GM11168 (cell line): ENCODE measurements at regions not wholly inside any gene's neighbourhood (a gene's known extent, or its start where the extent isn't known, plus 50 kb on each side); places are given as distances from the start of the nearest gene placed in this dataset.
"Not testable (repeated sequence)": the region's sequence is repeated elsewhere in the genome, so short reads cannot be mapped to it uniquely, and the experiment has no call there.

ENCODE experiments used
- in situ Hi-C: fragments of 300-500 bp; cut with MboI; formaldehyde crosslinking; loops from one replicate; pipeline ENCODE4 v1.12.0; 2022; ENCODE audit warnings: low sequenced_read_pairs; ENCODE audit not compliant: unreplicated experiment

- in situ Hi-C loops = loop anchor here (5.0 kb wide), 1 partner anchor 36 kb away; no protein-coding TSS in a partner anchor
Measured at GRCh38 chr10:78416031-78417011, 382.7 kb downstream of the RPS24 start.

DNA sequence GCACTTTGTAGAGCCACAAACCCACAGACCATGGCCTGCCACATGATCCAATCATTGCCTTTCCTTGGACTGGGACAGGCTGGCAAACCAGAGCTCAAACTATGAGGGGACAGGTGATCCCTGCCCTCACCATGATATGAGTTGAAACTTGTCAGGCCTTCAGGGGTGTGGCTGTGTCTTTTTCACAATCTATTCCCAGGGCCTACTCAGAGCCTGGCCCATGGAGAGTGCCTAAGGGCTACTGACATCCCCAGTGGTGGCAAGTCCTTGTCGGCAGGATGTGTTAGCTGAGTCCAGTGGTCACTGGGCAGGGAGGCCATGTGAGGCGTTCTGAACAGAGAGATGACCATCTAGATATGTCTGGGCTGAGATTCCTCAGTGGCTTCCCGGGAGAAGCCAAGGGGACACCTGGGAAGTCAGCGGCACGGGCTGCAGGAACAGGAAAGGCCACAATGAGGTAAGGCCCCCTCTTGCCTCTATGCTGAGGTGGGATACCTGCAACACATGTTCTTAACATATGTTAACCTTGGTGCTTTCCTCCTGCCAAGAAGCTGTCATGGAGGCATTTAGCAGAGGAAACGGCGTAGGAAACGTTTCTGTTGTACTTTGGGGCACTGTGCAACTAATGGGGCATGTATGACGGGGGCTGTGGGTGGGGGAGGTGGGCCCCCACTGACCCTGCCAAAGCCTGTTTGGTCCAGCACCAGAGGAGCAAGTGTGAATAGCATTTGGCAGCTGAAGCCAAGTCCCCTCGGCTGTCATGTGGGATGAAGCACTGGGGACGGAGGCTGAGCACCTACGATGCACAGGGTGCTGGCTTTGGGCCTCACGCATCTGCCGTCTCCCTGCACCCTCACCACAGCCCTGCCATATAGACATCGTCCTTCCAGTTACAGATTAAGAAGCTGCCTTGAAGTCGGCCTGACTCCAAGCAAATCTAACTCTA is 384.0 kb downstream of the RPS24 start:
- in situ Hi-C loops = loop anchor here (5.0 kb wide), 1 partner anchor 35 kb away; no protein-coding TSS in a partner anchor

DNA sequence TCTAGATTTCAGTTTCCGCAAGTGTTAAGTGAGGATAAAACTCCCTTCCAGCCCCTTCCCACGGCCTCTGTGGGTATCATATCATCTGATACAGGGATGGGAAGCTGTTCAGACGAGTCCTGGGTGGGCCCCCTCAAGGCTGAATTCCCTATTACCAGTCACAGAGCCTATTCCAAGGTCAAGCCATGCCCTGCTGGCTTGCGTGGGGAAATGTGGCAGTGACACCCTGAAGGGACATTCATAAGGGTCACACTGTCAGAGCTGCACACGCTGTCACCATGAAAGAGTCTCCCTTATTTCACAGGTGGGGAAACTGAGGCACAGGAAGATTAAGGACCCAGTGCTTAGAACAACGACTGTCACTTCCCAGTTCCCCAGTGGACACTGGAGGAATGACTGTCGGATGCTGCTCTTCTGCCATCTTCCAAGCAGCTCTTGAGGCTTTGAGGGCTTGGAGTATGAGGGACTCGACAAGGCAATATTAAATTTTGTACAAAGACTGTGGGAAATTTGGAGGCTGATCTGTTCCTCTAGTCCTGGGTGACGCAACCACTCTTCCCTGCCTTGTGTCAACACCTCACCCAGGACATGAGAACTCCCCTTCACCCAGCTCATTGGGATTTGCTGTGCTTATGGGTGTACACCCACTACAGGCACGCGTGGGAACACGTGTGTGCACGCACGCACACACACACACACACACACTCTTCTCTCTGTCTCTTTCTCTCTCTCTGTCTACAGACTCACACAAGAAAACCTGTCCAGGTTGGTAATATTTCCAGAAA is 386.0 kb downstream of the RPS24 start:
- in situ Hi-C loops = loop anchor here (5.0 kb wide), 1 partner anchor 33 kb away; no protein-coding TSS in a partner anchor

DNA sequence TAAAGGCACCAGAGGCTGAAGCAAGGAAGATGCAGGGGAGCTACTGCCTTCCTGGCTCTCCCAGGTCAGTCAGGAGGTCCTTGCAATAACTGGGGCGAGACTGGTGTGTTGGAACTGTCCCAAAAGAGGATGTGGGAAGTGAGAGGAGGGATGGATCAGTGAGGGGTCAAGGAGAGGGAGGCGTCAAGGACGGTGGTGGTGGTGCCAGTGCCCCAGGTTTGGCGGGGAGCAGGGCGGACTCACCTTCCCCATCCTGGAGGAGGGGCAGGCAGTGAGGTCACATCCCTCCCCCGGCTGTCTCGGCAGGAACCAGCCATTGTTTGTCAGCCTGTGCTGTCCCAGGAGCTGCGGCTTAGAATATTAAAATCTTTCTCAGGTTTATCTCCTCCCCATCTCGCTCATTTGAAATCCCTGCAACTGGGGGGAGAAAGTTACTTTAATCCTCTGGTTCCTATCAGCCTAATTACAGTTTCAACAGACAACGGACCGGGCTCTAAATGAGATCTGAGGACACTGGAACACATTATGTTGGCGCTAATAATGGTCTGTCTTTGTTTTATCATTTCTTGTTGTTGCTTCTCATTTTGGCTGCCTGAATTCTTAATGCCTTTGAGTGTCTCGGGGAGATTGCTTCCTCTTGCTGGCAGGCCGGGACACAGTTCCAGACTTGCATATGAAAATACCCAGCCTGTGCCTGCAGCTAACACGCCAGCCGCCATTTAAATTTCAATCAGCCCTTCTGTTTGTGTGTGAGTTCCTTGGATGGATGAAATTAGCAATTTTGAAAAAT is 387.5 kb downstream of the RPS24 start:
- in situ Hi-C loops = no loop called here

GRCh38 chr10:78424050-78424449 is 390.4 kb downstream of the RPS24 start:
- in situ Hi-C loops = not testable (repeated sequence)

GRCh38 chr10:78424723-78425122 is 391.1 kb downstream of the RPS24 start:
- in situ Hi-C loops = no loop called here

DNA sequence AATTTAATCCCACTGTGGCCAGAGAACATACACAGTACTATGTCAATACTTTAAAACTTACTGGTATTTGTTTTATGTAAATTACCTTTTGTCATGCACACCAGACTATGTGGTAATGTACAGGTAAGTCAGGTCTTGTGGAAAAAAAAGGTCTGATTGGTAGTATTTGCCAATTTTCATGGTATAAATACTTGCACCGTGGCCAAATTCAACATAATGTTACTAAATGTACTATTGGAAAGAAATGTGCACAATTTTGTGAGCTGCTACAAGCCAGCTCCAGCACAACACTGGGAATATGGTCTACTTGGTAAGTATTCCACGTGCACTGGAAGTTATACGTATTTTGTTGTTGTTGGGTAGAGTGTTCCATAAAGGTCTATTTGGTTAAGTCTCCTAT is 392.5 kb downstream of the RPS24 start:
- in situ Hi-C loops = no loop called here

DNA sequence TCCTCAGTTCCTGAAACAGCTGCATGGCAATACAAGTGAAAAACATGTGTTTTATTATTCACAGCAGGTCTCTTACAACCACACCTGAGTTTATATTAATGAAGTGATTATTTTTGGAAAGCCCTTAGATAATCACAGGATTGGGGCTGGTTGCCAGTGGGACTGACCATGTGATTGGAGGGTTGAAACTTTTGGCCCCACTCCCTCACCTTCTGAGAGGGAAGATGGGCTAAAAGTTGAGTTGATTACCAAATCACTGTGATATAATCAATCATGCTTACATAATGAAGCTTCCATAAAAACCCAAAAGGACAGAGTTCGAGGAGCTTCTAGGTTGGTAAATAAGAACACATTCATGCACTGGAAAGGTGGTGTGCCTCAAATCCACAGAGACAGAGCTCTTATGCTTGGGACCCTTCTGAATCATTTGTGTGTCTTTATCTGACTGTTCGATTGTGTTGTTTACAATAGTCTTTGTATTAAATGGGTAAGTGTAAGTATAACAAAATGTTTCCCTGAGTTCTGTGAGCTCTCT is 393.9 kb downstream of the RPS24 start:
- in situ Hi-C loops = no loop called here

- in situ Hi-C loops = no loop called here
Measured at GRCh38 chr10:78428579-78428978, 394.9 kb downstream of the RPS24 start.

GRCh38 chr10:78429984-78430383 is 396.3 kb downstream of the RPS24 start:
- in situ Hi-C loops = no loop called here

GRCh38 chr10:78432583-78432982 is 398.9 kb downstream of the RPS24 start:
- in situ Hi-C loops = no loop called here

DNA sequence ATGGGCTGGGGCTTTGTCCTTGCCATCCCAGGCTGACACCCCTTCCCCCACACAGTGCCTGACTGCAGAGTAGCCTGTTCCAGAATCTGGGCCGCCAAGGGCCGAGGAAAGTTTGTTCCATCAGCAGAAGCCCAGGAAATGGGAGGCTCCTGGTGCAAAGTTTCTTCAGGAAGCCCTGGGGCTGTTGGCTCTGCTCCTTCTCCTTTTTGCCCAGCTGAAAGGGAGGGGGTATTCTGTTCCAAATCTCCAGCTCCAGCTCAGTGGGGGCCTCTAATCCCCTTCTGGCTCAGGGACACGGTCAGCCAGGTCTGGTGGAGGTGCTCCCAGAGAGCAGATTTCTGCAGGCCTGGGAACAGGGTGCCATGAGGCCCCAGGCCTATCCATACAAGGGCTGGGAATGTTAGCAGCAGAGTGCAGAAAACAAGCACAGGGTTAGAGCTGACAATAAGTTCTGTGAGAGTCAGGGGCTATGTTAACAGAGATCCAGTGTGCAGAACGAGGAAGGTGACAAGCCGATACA is 399.5 kb downstream of the RPS24 start:
- in situ Hi-C loops = no loop called here

- in situ Hi-C loops = no loop called here
Measured at GRCh38 chr10:78433766-78434535, 400.3 kb downstream of the RPS24 start.

DNA sequence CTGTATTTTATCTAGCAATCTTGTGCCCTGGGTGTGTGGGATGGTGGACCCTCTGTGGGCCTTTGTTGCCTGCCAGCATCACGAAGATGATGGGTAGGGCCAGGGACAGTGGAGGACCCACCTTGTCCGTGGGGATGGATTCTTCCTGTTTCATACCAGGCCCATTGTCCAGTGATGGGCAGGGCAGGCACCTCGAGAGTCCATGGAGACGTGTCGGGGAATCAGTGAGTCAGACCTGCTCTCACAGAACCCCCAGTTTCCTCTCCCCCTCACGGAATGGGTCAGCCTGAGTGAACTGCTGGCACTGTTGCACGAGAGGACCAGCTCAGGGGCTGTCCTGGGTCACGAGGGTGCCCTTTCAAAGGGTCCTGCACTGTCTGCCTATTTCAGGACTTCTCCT is 401.2 kb downstream of the RPS24 start:
- in situ Hi-C loops = no loop called here

DNA sequence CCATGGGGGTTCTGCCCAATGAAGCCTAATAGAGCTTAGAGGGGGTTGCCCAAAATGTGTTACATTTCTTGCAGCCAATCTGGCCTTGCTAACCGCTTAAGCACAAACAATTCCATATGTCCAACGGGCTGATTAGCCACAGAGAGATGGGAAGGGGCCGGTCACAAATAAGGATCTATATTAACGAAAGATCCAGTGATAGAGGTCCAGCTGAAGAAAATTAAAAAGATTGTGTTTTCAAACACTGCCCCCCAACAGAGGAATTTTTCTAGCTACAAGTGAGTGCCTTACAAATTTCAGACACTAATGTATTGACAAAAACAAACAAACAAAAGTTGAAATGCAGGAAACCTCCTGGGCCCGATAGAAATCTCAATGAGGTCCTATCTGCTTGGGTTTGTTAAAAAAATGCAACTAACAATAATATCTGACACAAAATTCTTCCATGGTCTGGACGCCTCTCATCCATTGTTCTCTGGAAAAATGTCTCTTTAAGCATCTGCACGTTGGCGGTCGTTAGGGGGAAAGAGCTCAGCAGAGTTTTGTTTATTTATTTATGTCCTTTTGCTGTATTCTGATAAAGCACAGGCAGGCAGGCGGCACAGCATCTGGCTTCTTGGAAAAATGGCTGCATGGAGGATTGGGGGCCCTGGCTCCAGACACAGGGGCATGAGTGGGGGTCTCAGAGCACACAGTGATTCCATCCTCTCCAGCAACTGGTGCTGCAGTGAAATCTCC is 402.0 kb downstream of the RPS24 start:
- in situ Hi-C loops = no loop called here

GRCh38 chr10:78436222-78436573 is 402.5 kb downstream of the RPS24 start:
- in situ Hi-C loops = no loop called here

- in situ Hi-C loops = no loop called here
Measured at GRCh38 chr10:78436706-78437406, 403.2 kb downstream of the RPS24 start.
